H9 (cell line): ENCODE measurements at regions not wholly inside any gene's neighbourhood (a gene's known extent, or its start where the extent isn't known, plus 50 kb on each side); places are given as distances from the start of the nearest gene placed in this dataset.

Experiments
- DNase-seq: peaks from one replicate; pipeline ENCODE4 v3.0.0-alpha.2; 2017
- H2AFZ ChIP-seq: one replicate; pipeline ENCODE4 v1.6.1; 2013; ENCODE audit warnings: mild to moderate bottlenecking, low read length, control low read depth, moderate library complexity
- H2AK5ac ChIP-seq: 2 replicates; pipeline ENCODE4 v1.6.1; 2013; ENCODE audit warnings: low read length, control low read depth, mixed read lengths; ENCODE audit not compliant: insufficient read length
- H2BK120ac ChIP-seq: one replicate; pipeline ENCODE4 v1.6.1; 2013; ENCODE audit warnings: low read depth, mild to moderate bottlenecking, low read length, control low read depth, inconsistent platforms; ENCODE audit not compliant: poor library complexity, severe bottlenecking
- H2BK12ac ChIP-seq: 2 replicates; pipeline ENCODE4 v1.6.1; 2013; ENCODE audit warnings: low read length, control low read depth, mixed read lengths, low read depth; ENCODE audit not compliant: insufficient read length
- H2BK15ac ChIP-seq: 2 replicates; pipeline ENCODE4 v1.6.1; 2013; ENCODE audit warnings: low read depth, low read length, control low read depth
- H2BK20ac ChIP-seq: one replicate; pipeline ENCODE4 v1.6.1; 2013; ENCODE audit warnings: low read depth, mild to moderate bottlenecking, low read length, control low read depth, inconsistent platforms; ENCODE audit not compliant: poor library complexity, severe bottlenecking
- H2BK5ac ChIP-seq: 2 replicates; pipeline ENCODE4 v1.6.1; 2013; ENCODE audit warnings: low read length, control low read depth, mixed read lengths; ENCODE audit not compliant: insufficient read length
- H3K14ac ChIP-seq: 2 replicates; pipeline ENCODE4 v1.6.1; 2013; ENCODE audit warnings: low read length, control low read depth; ENCODE audit not compliant: insufficient read depth
- H3K18ac ChIP-seq: 2 replicates; pipeline ENCODE4 v1.6.1; 2013; ENCODE audit warnings: low read depth, mild to moderate bottlenecking, mixed read lengths, low read length, control low read depth; ENCODE audit not compliant: insufficient read length
- H3K23ac ChIP-seq: 2 replicates; pipeline ENCODE4 v1.6.1; 2013; ENCODE audit warnings: low read length, control low read depth, mixed read lengths, low read depth; ENCODE audit not compliant: insufficient read length
- H3K23me2 ChIP-seq: 2 replicates; pipeline ENCODE4 v1.6.1; 2013; ENCODE audit warnings: low read depth, mild to moderate bottlenecking, mixed read lengths, low read length, control low read depth; ENCODE audit not compliant: insufficient read length, poor library complexity, severe bottlenecking
- H3K27ac ChIP-seq: 2 replicates; pipeline ENCODE4 v1.5.1; 2013; ENCODE audit warnings: low read length, control low read depth, mixed read lengths, low read depth; ENCODE audit not compliant: insufficient read length
- H3K27me3 ChIP-seq: 2 replicates; pipeline ENCODE4 v1.6.1; 2013; ENCODE audit warnings: low read length, control low read depth, inconsistent platforms; ENCODE audit not compliant: insufficient read depth
- H3K4ac ChIP-seq: 2 replicates; pipeline ENCODE4 v1.6.1; 2013; ENCODE audit warnings: low read depth, mild to moderate bottlenecking, control low read depth, inconsistent platforms, low read length, moderate library complexity
- H3K4me1 ChIP-seq: 2 replicates; pipeline ENCODE4 v1.6.1; 2013; ENCODE audit warnings: low read length, control low read depth, inconsistent platforms; ENCODE audit not compliant: insufficient read depth
- H3K4me2 ChIP-seq: 2 replicates; pipeline ENCODE4 v1.6.1; 2013; ENCODE audit warnings: low read length, control low read depth, mixed read lengths; ENCODE audit not compliant: insufficient read length, insufficient read depth
- H3K56ac ChIP-seq: 2 replicates; pipeline ENCODE4 v1.6.1; 2013; ENCODE audit warnings: low read depth, mild to moderate bottlenecking, mixed read lengths, low read length, control low read depth; ENCODE audit not compliant: insufficient read length
- H3K79me1 ChIP-seq: 2 replicates; pipeline ENCODE4 v1.6.1; 2013; ENCODE audit warnings: low read depth, mild to moderate bottlenecking, moderate library complexity, low read length, control low read depth, inconsistent platforms; ENCODE audit not compliant: insufficient read depth, poor library complexity, severe bottlenecking
- H3K79me2 ChIP-seq: 2 replicates; pipeline ENCODE4 v1.6.1; 2013; ENCODE audit warnings: low read length, control low read depth, inconsistent platforms; ENCODE audit not compliant: insufficient read depth
- H3K9ac ChIP-seq: 2 replicates; pipeline ENCODE4 v1.6.1; 2013; ENCODE audit warnings: low read length, control low read depth, mixed read lengths; ENCODE audit not compliant: insufficient read length; ENCODE audit errors: extremely low read depth
- H3K9me3 ChIP-seq: one replicate; pipeline ENCODE4 v1.6.1; 2013; ENCODE audit warnings: low read depth, low read length, inconsistent platforms; ENCODE audit not compliant: control insufficient read depth
- H3T11ph ChIP-seq: one replicate; pipeline ENCODE4 v1.6.1; 2013; ENCODE audit warnings: mild to moderate bottlenecking, low read length, control low read depth, inconsistent platforms
- H4K20me1 ChIP-seq: one replicate; pipeline ENCODE4 v1.6.1; 2013; ENCODE audit not compliant: control insufficient read depth, insufficient read length, insufficient read depth
- H4K5ac ChIP-seq: 2 replicates; pipeline ENCODE4 v1.6.1; 2013; ENCODE audit warnings: low read depth, mild to moderate bottlenecking, mixed read lengths, low read length, control low read depth; ENCODE audit not compliant: insufficient read length
- H4K8ac ChIP-seq: replicated peaks from 2 replicates; pipeline ENCODE4 v1.6.1; 2013; ENCODE audit warnings: low read length, control low read depth, mixed read lengths, low read depth; ENCODE audit not compliant: insufficient read length
- H4K91ac ChIP-seq: 2 replicates; pipeline ENCODE4 v1.6.1; 2013; ENCODE audit warnings: low read depth, mild to moderate bottlenecking, moderate library complexity, mixed read lengths, low read length, control low read depth; ENCODE audit not compliant: insufficient read length
- H3K27ac Mint-ChIP-seq, 3 experiments: 2 replicates in 2 of 3; 3 replicates in 1 of 3; pipeline ENCODE4 v1.8.0; 2020 to 2021; ENCODE audit warnings: mixed read lengths in 3 of 3, mild to moderate bottlenecking in 1 of 3, moderate library complexity in 1 of 3
- H3K27me3 Mint-ChIP-seq: 2 replicates; pipeline ENCODE4 v1.8.0; 2021; ENCODE audit warnings: low read depth, mild to moderate bottlenecking, moderate library complexity, mixed read lengths
- H3K36me3 Mint-ChIP-seq, 3 experiments: 2 replicates in 2 of 3; 3 replicates in 1 of 3; pipeline ENCODE4 v1.8.0; 2020 to 2021; ENCODE audit warnings: low read depth in 3 of 3, mixed read lengths in 3 of 3; ENCODE audit not compliant: insufficient read depth in 1 of 3
- H3K4me1 Mint-ChIP-seq, 2 experiments: 2 replicates each; pipeline ENCODE4 v1.8.0; 2020; ENCODE audit warnings: mixed read lengths in 2 of 2
- H3K4me3 Mint-ChIP-seq, 2 experiments: 2 replicates in 1 of 2; 3 replicates in 1 of 2; pipeline ENCODE4 v1.8.0; 2020 to 2021; ENCODE audit warnings: mild to moderate bottlenecking in 2 of 2, mixed read lengths in 2 of 2, moderate library complexity in 1 of 2
- H3K9me3 Mint-ChIP-seq, 2 experiments: 2 replicates in 1 of 2; 3 replicates in 1 of 2; pipeline ENCODE4 v1.8.0; 2020; ENCODE audit warnings: mild to moderate bottlenecking in 2 of 2, mixed read lengths in 2 of 2, moderate library complexity in 1 of 2
- WGBS: extraction: QIAGEN DNeasy Blood & Tissue Kit; methylation state at CpG from one replicate; pipeline ENCODE4 v1.1.7; 2013; ENCODE audit warnings: missing lambda C conversion rate, low lambda C conversion rate, mixed read lengths; ENCODE audit not compliant: insufficient read length; ENCODE audit errors: extremely low coverage; 5-methylcytosine and 5-hydroxymethylcytosine counted together
- TF ChIP-seq, protein P1 (sequence below): fragments of 200-600 bp; sonication (generic); conservative IDR thresholded peaks from 3 replicates; pipeline ENCODE4 v1.8.0; 2021; ENCODE audit warnings: antibody characterized with exemption, mild to moderate bottlenecking

DNA sequence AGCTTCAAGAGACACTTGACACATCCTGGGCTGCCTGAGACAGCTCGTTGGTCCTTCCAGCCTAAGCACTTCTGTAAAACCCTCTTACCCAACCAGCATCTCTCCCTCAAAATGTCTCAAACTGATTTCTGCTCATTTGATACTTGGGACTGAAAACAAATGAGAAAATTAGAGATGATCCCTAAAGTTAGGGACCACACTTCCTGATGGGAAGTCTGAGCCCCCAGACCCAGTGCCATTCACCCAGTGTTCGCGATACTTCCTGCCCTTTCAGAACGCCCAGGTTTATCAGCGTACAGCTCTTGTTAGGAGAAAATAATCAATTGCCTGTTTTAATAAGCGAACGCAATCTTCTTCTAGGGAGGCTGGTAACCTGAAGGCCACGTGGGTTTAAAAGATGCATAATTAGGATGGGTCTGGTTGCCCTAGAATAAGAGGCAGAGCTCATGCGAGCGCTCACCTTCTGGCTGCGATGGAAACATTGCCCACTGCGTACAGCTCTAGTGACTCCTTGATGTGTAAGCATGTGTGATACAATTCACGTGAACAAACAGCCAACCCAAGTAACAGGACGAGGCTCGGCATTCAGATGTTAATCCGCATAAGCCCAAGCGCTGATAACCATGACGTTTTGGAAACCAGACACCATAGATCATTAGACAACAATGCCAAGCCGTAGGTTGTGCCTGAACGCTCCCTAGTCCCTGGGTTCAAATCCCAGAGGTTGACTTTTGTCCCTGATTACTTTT lies 213.1 kb downstream of the FOXL1 start:
- Histone ChIP-seq H3K27ac (no peak overlapping the region), H2BK12ac (no peak overlapping the region), H4K20me1 (no peaks in the 10 kb centered on the region), H2AK5ac (no peak overlapping the region), H3K4ac (no peak overlapping the region), H3T11ph (no peak overlapping the region), H3K4me1 (peaks cover 10% of the 10 kb centered on the region), H3K14ac (no peak overlapping the region), H3K18ac (no peak overlapping the region), H2BK120ac (no peak overlapping the region), H2BK15ac (no peak overlapping the region), H2BK20ac (no peak overlapping the region), H3K79me2 (no peaks in the 10 kb centered on the region), H3K79me1 (no peaks in the 10 kb centered on the region), H2AFZ (no peak overlapping the region), H4K5ac (no peak overlapping the region), H3K23ac (no peak overlapping the region), H3K27me3 (no peaks in the 10 kb centered on the region), H4K91ac (no peak overlapping the region), H3K9ac (no peak overlapping the region), H3K23me2 (no peaks in the 10 kb centered on the region), H4K8ac (no peak overlapping the region), H3K4me2 (no peak overlapping the region), H3K9me3 (no peaks in the 10 kb centered on the region), H2BK5ac (no peak overlapping the region), H3K56ac (no peak overlapping the region)
- Mint-ChIP-seq H3K36me3 (no peaks in the 10 kb centered on the region), H3K27me3 (peaks cover 15% of the 10 kb centered on the region), H3K4me1 (peaks cover 27 to 39% of the 10 kb centered on the region in 2 experiments), H3K4me3 (no peak overlapping the region), H3K27ac (no peak overlapping the region), H3K9me3 (no peaks in the 10 kb centered on the region)
- TF ChIP-seq, protein P1, sequence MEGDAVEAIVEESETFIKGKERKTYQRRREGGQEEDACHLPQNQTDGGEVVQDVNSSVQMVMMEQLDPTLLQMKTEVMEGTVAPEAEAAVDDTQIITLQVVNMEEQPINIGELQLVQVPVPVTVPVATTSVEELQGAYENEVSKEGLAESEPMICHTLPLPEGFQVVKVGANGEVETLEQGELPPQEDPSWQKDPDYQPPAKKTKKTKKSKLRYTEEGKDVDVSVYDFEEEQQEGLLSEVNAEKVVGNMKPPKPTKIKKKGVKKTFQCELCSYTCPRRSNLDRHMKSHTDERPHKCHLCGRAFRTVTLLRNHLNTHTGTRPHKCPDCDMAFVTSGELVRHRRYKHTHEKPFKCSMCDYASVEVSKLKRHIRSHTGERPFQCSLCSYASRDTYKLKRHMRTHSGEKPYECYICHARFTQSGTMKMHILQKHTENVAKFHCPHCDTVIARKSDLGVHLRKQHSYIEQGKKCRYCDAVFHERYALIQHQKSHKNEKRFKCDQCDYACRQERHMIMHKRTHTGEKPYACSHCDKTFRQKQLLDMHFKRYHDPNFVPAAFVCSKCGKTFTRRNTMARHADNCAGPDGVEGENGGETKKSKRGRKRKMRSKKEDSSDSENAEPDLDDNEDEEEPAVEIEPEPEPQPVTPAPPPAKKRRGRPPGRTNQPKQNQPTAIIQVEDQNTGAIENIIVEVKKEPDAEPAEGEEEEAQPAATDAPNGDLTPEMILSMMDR = no peak
- WGBS = no CpG with 5 or more reads among the region's 20 CpGs
- no peak for DNase-seq
